ENCODE measurements at regions not wholly inside any gene's neighbourhood (a gene's known extent, or its start where the extent isn't known, plus 50 kb on each side); places are given as distances from the start of the nearest gene placed in this dataset.

GRCh38 chr1:57696043-57696442 lies 272.2 kb upstream of the DAB1 start:
- TF ChIP-seq EZH2 (IDR thresholded peaks at IDR 0.05; ENCODE audit: borderline replicate concordance) (no peak), EZH2phosphoT487 (IDR thresholded peaks at IDR 0.05; ENCODE audit: low read depth, severe bottlenecking, unreplicated experiment) (no peak)
- TF ChIP-seq, protein P1, sequence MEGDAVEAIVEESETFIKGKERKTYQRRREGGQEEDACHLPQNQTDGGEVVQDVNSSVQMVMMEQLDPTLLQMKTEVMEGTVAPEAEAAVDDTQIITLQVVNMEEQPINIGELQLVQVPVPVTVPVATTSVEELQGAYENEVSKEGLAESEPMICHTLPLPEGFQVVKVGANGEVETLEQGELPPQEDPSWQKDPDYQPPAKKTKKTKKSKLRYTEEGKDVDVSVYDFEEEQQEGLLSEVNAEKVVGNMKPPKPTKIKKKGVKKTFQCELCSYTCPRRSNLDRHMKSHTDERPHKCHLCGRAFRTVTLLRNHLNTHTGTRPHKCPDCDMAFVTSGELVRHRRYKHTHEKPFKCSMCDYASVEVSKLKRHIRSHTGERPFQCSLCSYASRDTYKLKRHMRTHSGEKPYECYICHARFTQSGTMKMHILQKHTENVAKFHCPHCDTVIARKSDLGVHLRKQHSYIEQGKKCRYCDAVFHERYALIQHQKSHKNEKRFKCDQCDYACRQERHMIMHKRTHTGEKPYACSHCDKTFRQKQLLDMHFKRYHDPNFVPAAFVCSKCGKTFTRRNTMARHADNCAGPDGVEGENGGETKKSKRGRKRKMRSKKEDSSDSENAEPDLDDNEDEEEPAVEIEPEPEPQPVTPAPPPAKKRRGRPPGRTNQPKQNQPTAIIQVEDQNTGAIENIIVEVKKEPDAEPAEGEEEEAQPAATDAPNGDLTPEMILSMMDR (IDR thresholded peaks at IDR 0.05; ENCODE audit: poor library complexity) = no peak
